Common myeloid progenitor, CD34-positive (primary cell): ENCODE measurements at regions not wholly inside any gene's neighbourhood (a gene's known extent, or its start where the extent isn't known, plus 50 kb on each side); places are given as distances from the start of the nearest gene placed in this dataset.
"Not testable (repeated sequence)": the region's sequence is repeated elsewhere in the genome, so short reads cannot be mapped to it uniquely, and the experiment has no call there.

ENCODE experiments used
- CTCF ChIA-PET: fragments of 350-600 bp; sonication (Branson Sonifier 250); formaldehyde crosslinking; loops from one replicate; lab custom pipeline; 2021; ENCODE audit warnings: antibody characterized with exemption; lab: Charles Lee
- POLR2A ChIA-PET: fragments of 350-600 bp; sonication (Branson Sonifier 250); formaldehyde crosslinking; loops from one replicate; lab custom pipeline; 2021; ENCODE audit warnings: antibody characterized with exemption; lab: Charles Lee
- DNase-seq, 3 donors: peaks; one replicate each; pipeline versions ENCODE4 v3.0.0 to v3.0.0-alpha.2; 2013
- H3K27ac ChIP-seq, 2 experiments: 1 replicate in 1 of 2; 2 replicates in 1 of 2; pipeline ENCODE4 v1.7.0; 2013; ENCODE audit warnings: inconsistent platforms in 2 of 2, low read length in 2 of 2, mild to moderate bottlenecking in 2 of 2, low read depth in 1 of 2, moderate library complexity in 1 of 2; ENCODE audit not compliant: severe bottlenecking in 2 of 2, insufficient read depth in 1 of 2, poor library complexity in 1 of 2
- H3K27me3 ChIP-seq, 5 experiments: replicated peaks in 2 of 5; 1 replicate in 3 of 5; 2 replicates in 2 of 5; pipeline versions ENCODE4 v1.6.1 to v1.7.0; 2013; ENCODE audit warnings: low read length in 4 of 5, mild to moderate bottlenecking in 2 of 5, moderate library complexity in 2 of 5, inconsistent platforms in 1 of 5; ENCODE audit not compliant: insufficient read depth in 5 of 5, control insufficient read depth in 4 of 5
- H3K36me3 ChIP-seq, 4 experiments: 1 replicate in 2 of 4; 2 replicates in 2 of 4; pipeline versions ENCODE4 v1.6.1 to v1.7.0; 2013; ENCODE audit warnings: low read length in 3 of 4, control low read depth in 1 of 4, mild to moderate bottlenecking in 1 of 4; ENCODE audit not compliant: control insufficient read depth in 4 of 4, insufficient read depth in 4 of 4
- H3K4me1 ChIP-seq, 4 experiments: 1 replicate in 3 of 4; 2 replicates in 1 of 4; pipeline versions ENCODE4 v1.6.1 to v1.7.1; 2013; ENCODE audit warnings: low read length in 3 of 4, mild to moderate bottlenecking in 3 of 4, control low read depth in 1 of 4, inconsistent platforms in 1 of 4, moderate library complexity in 1 of 4; ENCODE audit not compliant: control insufficient read depth in 4 of 4, insufficient read depth in 4 of 4; ENCODE audit errors: control extremely low read depth in 1 of 4
- H3K4me3 ChIP-seq, 7 experiments: 1 replicate in 4 of 7; 2 replicates in 3 of 7; pipeline versions ENCODE4 v1.5.1 to v1.7.0; 2013; ENCODE audit warnings: mild to moderate bottlenecking in 7 of 7, low read length in 6 of 7, moderate library complexity in 6 of 7, inconsistent platforms in 2 of 7, low read depth in 2 of 7, control low read depth in 1 of 7; ENCODE audit not compliant: insufficient read depth in 4 of 7, control insufficient read depth in 1 of 7; ENCODE audit errors: extremely low read depth in 1 of 7
- H3K9me3 ChIP-seq, 5 experiments: 1 replicate in 4 of 5; 2 replicates in 1 of 5; pipeline versions ENCODE4 v1.6.1 to v1.7.1; 2013; ENCODE audit warnings: low read length in 4 of 5, mild to moderate bottlenecking in 2 of 5, inconsistent platforms in 1 of 5, low read depth in 1 of 5, moderate library complexity in 1 of 5; ENCODE audit not compliant: control insufficient read depth in 4 of 5, insufficient read depth in 2 of 5; ENCODE audit errors: control extremely low read depth in 1 of 5
- WGBS: methylation state at CpG from one replicate; pipeline ENCODE4 v1.1.5; 2013; ENCODE audit not compliant: insufficient coverage; 5-methylcytosine and 5-hydroxymethylcytosine counted together

GRCh38 chr13:44314160-44314559 is 59.5 kb upstream of the SERP2 start:
- H3K4me3 ChIP-seq, POLR2A ChIA-PET, H3K27me3 ChIP-seq, H3K36me3 ChIP-seq, H3K4me1 ChIP-seq, H3K27ac ChIP-seq, H3K9me3 ChIP-seq, CTCF ChIA-PET: not testable (repeated sequence)
- peak in 2 of 3 donors; percentile 67 to 75 for DNase-seq
- WGBS, result 89% methylated on average over 3 of the region's 4 CpGs

- Histone ChIP-seq H3K27me3 (no peaks in the 10 kb centered on the region), H3K36me3 (no peaks in the 10 kb centered on the region), H3K9me3 (no peaks in the 10 kb centered on the region), H3K27ac (no peak overlapping the region), H3K4me3 (no peak overlapping the region), H3K4me1 (peaks cover 0 to 3% (median 1%) of the 10 kb centered on the region in 4 experiments)
- 100% methylated on average over 4 of the region's 5 CpGs for WGBS
- ChIA-PET CTCF (interaction anchor here (1.2 kb wide), 1 partner anchor 15 kb away, joined by 4 read pairs; no protein-coding TSS in a partner anchor), POLR2A (no interaction called here)
- no peak for DNase-seq
These were observed 55.9 kb upstream of the SERP2 start for GRCh38 chr13:44317752-44318151.

- H3K36me3 ChIP-seq, result no peaks in the 10 kb centered on the region
- H3K4me1 ChIP-seq, result peaks cover 0 to 3% (median under 1%) of the 10 kb centered on the region in 4 experiments
- H3K27ac ChIP-seq, result no peak overlapping the region
- no peak for DNase-seq
- H3K4me3 ChIP-seq, result no peak overlapping the region
- POLR2A ChIA-PET, result interaction anchor here (0.6 kb wide), 1 partner anchor 74 kb away, joined by 3 read pairs; no protein-coding TSS in a partner anchor
- no peaks in the 10 kb centered on the region for H3K9me3 ChIP-seq
- 100% methylated on average over 3 of the region's 3 CpGs for WGBS
- H3K27me3 ChIP-seq, result no peaks in the 10 kb centered on the region
- CTCF ChIA-PET, result interaction anchor here (1.2 kb wide), 2 partner anchors 14 to 16 kb away, joined by 3 to 4 read pairs; no protein-coding TSS in a partner anchor
These were observed 55.5 kb upstream of the SERP2 start for GRCh38 chr13:44318161-44318560.

GRCh38 chr13:44320611-44321010 is 53.0 kb upstream of the SERP2 start:
- CTCF ChIA-PET, result interaction anchor here (1.2 kb wide), 1 partner anchor 18 kb away, joined by 3 read pairs; no protein-coding TSS in a partner anchor
- Histone ChIP-seq H3K27ac (no peak overlapping the region), H3K36me3 (no peaks in the 10 kb centered on the region), H3K4me3 (no peak overlapping the region), H3K9me3 (no peaks in the 10 kb centered on the region), H3K27me3 (no peaks in the 10 kb centered on the region), H3K4me1 (no peaks in the 10 kb centered on the region)
- POLR2A ChIA-PET, result no interaction called here
- DNase-seq, result no peak

GRCh38 chr13:44321961-44322360 is 51.7 kb upstream of the SERP2 start:
- Histone ChIP-seq H3K36me3 (no peaks in the 10 kb centered on the region), H3K27ac (no peak overlapping the region), H3K4me3 (no peak overlapping the region), H3K4me1 (no peaks in the 10 kb centered on the region), H3K27me3 (no peaks in the 10 kb centered on the region), H3K9me3 (no peaks in the 10 kb centered on the region)
- WGBS, result 100% methylated on average over 1 of the region's 2 CpGs
- ChIA-PET POLR2A (no interaction called here), CTCF (no interaction called here)
- no peak for DNase-seq

- Histone ChIP-seq H3K36me3 (no peaks in the 10 kb centered on the region), H3K9me3 (no peaks in the 10 kb centered on the region), H3K4me3 (no peak overlapping the region), H3K27me3 (no peaks in the 10 kb centered on the region), H3K4me1 (no peaks in the 10 kb centered on the region), H3K27ac (no peak overlapping the region)
- CTCF ChIA-PET, result interaction anchor here (1.4 to 2.8 kb wide), 2 partner anchors 8 to 12 kb away, joined by 3 to 11 read pairs; no protein-coding TSS in a partner anchor
- DNase-seq, result no peak
- POLR2A ChIA-PET, result no interaction called here
- WGBS, result no CpG with 5 or more reads among the region's 2 CpGs
These were observed 50.7 kb upstream of the SERP2 start for GRCh38 chr13:44322928-44323327.

GRCh38 chr13:44323754-44324153 is 49.9 kb upstream of the SERP2 start:
- DNase-seq, result no peak
- no peak overlapping the region for H3K27ac ChIP-seq
- no peaks in the 10 kb centered on the region for H3K27me3 ChIP-seq
- WGBS, result 100% methylated on average over 1 of the region's 1 CpG
- no peaks in the 10 kb centered on the region for H3K4me1 ChIP-seq
- H3K36me3 ChIP-seq, result no peaks in the 10 kb centered on the region
- no peaks in the 10 kb centered on the region for H3K9me3 ChIP-seq
- CTCF ChIA-PET, result interaction anchor here (1.3 to 2.8 kb wide), 3 partner anchors 9 to 45 kb away, joined by 3 to 11 read pairs (median 4); no protein-coding TSS in a partner anchor
- POLR2A ChIA-PET, result no interaction called here
- H3K4me3 ChIP-seq, result no peak overlapping the region
